ENCODE measurements at regions not wholly inside any gene's neighbourhood (a gene's known extent, or its start where the extent isn't known, plus 50 kb on each side); places are given as distances from the start of the nearest gene placed in this dataset.

DNA sequence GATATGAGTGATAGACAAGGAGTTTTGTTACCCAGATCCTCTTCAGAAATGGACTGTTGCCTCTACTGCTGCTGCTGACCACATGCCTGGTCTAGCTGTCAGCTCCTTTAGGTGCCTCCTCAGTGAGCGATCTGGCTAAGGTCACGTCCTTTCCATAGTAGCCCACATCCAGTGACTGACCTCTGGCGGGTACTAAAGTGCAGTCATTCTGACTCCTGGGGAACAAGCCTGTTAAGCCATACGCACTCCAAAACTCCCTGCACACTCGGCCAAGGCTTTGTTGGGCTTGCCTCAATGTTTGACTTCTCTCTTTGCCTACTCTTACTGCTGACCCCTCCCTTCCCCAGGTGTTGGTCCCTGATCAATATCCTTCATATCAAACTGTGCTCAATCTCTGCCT lies 685.2 kb downstream of the IRS1 start:
- H3K36me3 Mint-ChIP-seq (ENCODE audit: low read depth): no peaks in the 10 kb centered on the region
- peaks cover 8% of the 10 kb centered on the region for H3K9me3 Mint-ChIP-seq
- no peak overlapping the region for H3K4me3 Mint-ChIP-seq
- no peaks in the 10 kb centered on the region for H3K27me3 Mint-ChIP-seq (ENCODE audit: low read depth)
- no peak overlapping the region for H3K27ac Mint-ChIP-seq
- peaks cover 17% of the 10 kb centered on the region for H3K4me1 Mint-ChIP-seq
- TF ChIP-seq, protein P1, sequence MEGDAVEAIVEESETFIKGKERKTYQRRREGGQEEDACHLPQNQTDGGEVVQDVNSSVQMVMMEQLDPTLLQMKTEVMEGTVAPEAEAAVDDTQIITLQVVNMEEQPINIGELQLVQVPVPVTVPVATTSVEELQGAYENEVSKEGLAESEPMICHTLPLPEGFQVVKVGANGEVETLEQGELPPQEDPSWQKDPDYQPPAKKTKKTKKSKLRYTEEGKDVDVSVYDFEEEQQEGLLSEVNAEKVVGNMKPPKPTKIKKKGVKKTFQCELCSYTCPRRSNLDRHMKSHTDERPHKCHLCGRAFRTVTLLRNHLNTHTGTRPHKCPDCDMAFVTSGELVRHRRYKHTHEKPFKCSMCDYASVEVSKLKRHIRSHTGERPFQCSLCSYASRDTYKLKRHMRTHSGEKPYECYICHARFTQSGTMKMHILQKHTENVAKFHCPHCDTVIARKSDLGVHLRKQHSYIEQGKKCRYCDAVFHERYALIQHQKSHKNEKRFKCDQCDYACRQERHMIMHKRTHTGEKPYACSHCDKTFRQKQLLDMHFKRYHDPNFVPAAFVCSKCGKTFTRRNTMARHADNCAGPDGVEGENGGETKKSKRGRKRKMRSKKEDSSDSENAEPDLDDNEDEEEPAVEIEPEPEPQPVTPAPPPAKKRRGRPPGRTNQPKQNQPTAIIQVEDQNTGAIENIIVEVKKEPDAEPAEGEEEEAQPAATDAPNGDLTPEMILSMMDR (IDR thresholded peaks at IDR 0.05; ENCODE audit: unreplicated experiment in 3 of 3): no peak

DNA sequence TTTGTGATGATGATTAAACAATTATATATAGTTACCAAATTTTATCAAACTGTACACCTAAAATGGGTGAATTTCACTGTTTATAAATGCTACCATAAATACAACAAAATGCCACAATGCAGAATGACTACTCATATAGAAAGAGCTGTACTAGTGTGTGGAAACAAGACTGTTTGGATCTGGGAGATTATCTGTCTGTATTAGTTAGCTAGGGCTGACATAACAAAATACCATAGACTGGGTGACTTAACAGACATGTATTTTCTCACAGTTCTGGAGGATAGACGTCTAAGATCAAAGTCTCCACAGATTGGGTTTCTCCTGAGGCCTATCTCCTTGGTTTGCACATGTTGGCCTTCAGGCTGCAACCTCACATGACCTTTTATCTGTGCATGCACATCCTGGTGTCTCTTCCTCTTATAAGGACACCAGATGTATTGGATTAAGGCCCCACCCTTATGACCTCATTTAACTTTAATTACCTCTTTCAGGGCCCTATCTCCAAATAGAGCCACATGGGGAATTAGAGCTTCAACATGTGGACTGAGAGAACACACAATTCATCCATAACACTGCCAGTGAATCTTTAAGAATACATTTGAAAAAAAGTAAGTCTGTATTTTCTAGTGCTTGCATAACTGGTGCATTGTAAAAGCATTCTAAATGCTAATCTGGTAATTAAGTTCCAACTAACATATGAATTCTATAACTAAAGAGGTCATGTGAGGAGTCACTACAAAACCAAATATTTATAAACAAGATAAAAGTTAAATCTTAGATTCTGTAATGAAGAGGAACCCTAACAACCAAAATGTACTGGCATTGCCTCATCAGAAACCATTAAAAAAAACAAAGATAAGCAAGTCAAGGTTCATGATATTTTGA lies 699.6 kb downstream of the NYAP2 start:
- H3K4me1 Mint-ChIP-seq: no peaks in the 10 kb centered on the region
- H3K4me3 Mint-ChIP-seq: no peak overlapping the region
- no peaks in the 10 kb centered on the region for H3K36me3 Mint-ChIP-seq (ENCODE audit: low read depth)
- H3K27me3 Mint-ChIP-seq (ENCODE audit: low read depth): no peaks in the 10 kb centered on the region
- H3K27ac Mint-ChIP-seq: no peak overlapping the region
- TF ChIP-seq, protein P1 (IDR thresholded peaks at IDR 0.05; ENCODE audit: unreplicated experiment in 3 of 3): no peak
- H3K9me3 Mint-ChIP-seq: peaks cover 31% of the 10 kb centered on the region

DNA sequence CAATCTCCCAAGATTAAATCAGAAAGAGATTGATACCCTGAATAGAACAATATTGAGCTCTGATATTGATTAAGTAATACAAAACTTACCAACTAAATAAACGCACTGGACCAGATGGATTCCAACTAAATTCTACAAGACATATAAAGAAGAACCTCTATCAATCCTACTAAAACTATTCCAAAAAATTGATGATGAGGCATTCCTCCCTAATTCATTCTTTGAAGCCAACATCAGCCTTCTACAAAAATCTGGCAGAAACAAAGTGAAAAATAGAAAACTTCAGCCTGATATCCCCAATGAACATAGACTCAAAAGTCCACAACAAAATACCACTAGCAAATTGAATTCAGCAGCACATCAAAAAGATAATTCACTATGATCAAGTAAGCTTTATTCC lies 695.5 kb downstream of the NYAP2 start:
- Mint-ChIP-seq H3K27me3 (ENCODE audit: low read depth) (no peaks in the 10 kb centered on the region), H3K4me3 (no peak overlapping the region), H3K9me3 (peaks cover 44% of the 10 kb centered on the region), H3K4me1 (no peaks in the 10 kb centered on the region), H3K27ac (no peak overlapping the region), H3K36me3 (ENCODE audit: low read depth) (no peaks in the 10 kb centered on the region)
- TF ChIP-seq, protein P1 (IDR thresholded peaks at IDR 0.05; ENCODE audit: unreplicated experiment in 3 of 3): no peak

DNA sequence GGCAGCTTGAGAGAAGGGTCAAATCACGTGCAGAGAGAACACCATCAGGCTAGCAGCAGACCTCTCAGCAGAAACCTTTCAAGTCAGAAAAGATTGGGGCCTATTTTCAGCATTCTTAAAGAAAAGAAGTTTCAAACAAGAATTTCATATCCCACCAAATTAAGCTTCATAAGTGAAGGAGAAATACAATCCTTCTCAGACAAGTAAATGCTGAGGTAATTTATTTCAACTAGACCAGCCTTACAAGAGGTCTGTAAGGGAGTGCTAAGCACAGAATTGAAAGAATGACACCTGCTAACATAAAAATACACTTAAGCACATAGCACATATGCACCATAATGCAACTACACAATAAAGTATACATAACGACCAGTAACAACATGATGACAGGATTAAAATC lies 693.9 kb downstream of the NYAP2 start:
- no peak overlapping the region for H3K27ac Mint-ChIP-seq
- TF ChIP-seq, protein P1 (IDR thresholded peaks at IDR 0.05; ENCODE audit: unreplicated experiment in 3 of 3): no peak
- peaks cover 44% of the 10 kb centered on the region for H3K9me3 Mint-ChIP-seq
- H3K36me3 Mint-ChIP-seq (ENCODE audit: low read depth): no peaks in the 10 kb centered on the region
- no peaks in the 10 kb centered on the region for H3K4me1 Mint-ChIP-seq
- H3K27me3 Mint-ChIP-seq (ENCODE audit: low read depth): no peaks in the 10 kb centered on the region
- H3K4me3 Mint-ChIP-seq: no peak overlapping the region

DNA sequence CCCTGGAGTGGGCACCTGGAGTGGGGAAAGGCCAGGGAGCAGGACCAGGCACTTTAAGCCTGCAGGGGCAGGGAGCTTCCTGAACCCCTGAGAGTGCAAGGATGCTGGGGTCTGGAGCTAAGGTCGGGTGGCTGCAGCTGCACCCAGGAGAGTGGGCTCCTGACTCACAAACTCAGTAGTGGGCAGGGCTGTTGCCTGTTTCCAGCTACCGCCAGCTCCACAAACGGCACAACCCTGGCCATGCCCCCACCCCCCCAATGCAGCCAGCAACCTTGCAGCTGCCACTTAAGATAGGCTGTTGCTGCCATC lies 688.8 kb downstream of the NYAP2 start:
- Mint-ChIP-seq H3K36me3 (ENCODE audit: low read depth) (no peaks in the 10 kb centered on the region), H3K4me1 (no peaks in the 10 kb centered on the region), H3K9me3 (peaks cover 21% of the 10 kb centered on the region), H3K4me3 (no peak overlapping the region), H3K27me3 (ENCODE audit: low read depth) (no peaks in the 10 kb centered on the region), H3K27ac (no peak overlapping the region)
- TF ChIP-seq, protein P1 (IDR thresholded peaks at IDR 0.05; ENCODE audit: unreplicated experiment in 3 of 3): no peak

All from nephron (organoid).